ENCODE measurements at regions not wholly inside any gene's neighbourhood (a gene's known extent, or its start where the extent isn't known, plus 50 kb on each side); places are given as distances from the start of the nearest gene placed in this dataset.

DNA sequence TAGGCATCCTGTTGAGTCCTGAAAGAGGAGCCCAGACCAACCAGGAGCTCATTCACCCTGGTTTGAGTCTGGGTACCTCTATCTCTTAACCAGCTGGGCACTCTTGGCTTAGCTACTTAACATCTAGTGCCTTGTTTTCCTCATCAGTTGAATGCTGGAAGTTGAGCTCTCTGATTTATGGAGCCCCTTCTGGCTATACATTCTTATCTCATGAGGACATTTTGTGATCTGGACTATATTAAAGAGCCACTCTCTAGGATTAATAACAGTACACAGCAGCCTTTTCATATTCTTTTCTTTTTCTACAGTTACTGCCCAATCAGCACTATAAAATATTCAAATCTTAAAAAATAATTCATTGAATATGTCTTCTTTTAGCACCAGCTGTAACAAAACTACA is 296.9 kb upstream of the RUNX1 start:
- TF ChIP-seq, protein P1, sequence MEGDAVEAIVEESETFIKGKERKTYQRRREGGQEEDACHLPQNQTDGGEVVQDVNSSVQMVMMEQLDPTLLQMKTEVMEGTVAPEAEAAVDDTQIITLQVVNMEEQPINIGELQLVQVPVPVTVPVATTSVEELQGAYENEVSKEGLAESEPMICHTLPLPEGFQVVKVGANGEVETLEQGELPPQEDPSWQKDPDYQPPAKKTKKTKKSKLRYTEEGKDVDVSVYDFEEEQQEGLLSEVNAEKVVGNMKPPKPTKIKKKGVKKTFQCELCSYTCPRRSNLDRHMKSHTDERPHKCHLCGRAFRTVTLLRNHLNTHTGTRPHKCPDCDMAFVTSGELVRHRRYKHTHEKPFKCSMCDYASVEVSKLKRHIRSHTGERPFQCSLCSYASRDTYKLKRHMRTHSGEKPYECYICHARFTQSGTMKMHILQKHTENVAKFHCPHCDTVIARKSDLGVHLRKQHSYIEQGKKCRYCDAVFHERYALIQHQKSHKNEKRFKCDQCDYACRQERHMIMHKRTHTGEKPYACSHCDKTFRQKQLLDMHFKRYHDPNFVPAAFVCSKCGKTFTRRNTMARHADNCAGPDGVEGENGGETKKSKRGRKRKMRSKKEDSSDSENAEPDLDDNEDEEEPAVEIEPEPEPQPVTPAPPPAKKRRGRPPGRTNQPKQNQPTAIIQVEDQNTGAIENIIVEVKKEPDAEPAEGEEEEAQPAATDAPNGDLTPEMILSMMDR (IDR thresholded peaks at IDR 0.05; ENCODE audit: extremely low read depth, missing control alignments), result no peak

DNA sequence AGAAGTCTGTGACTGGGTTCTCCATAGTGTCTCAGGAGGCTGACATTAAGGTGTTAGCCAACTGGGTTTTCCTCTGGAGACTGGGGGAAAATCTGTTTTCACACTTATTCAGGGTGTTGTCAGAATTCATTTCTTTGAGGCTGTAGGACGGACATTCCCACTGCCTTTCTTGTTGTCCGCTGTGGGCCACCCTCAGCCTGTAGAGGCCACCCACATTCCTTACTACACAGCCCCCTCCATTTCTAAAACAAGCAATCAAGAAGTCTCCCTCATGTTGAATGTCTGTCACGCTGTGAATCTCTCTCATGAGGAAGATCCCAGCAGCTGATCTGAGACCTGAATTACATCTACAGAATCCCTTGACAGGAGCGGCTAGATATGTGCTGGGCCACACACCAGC is 295.5 kb upstream of the RUNX1 start:
- TF ChIP-seq, protein P1 (IDR thresholded peaks at IDR 0.05; ENCODE audit: extremely low read depth, missing control alignments), result no peak
- no peak for DNase-seq (ENCODE audit: low spot score)

More for the DNA sequence above, 296.9 kb upstream of the RUNX1 start:
- no peak for DNase-seq (ENCODE audit: low spot score)

DNA sequence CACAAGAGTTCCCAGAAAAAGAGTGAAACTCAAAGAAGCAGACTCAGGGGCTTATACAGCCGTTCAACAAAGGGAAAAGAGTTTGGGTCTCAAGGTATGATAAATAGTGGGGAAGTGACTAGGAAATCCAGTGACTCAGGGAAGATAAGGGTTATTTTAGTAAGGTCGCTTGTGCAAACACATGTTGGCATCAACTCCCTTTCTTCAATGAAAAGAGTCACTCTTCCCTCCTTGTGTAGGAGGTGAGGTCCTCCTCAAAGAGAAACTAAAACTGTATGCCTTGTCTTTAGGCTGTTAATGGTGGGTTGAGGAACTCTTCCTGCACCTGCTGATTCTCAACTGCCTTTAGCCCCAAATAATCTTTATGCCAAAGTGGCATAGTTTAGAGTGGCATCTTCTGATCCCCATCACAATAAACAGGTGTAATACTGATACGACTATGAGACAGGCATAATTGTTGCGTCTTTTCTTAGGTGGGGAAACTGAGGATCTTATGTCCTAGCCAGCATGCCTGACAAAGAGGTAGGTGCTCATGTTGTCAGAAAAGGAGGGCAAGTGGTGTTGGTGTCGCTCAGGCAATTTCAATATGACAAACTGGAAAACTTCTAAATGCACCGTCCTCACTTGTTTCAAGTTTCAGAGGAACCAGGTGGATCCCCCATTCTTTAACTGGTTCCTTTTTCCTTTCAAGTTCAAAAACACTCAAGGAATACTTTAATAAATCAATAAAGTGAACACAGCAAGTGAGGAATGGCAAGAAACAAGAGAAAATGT is 294.1 kb upstream of the RUNX1 start:
- DNase-seq (ENCODE audit: low spot score), result peak; percentile 13
- TF ChIP-seq, protein P1 (IDR thresholded peaks at IDR 0.05; ENCODE audit: extremely low read depth, missing control alignments), result no peak

DNA sequence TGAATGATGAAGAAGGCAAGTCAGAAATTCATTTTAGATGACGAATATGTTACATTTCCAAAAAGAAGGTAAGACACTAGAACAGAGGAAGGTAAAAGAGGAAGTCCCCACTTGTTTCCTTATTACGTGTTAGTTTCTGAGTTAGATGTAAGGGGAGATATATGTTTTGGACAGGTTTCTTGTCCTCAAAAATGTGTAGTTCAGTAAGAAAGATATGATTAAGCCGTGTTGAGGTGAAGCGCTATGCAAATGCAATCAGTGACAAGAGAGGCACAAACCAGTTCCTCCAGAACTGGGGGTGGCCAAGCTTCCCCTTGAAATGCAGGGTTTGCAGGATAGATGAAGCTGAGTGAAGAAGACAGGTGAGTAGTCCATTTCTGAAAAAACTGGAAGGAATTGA is 293.3 kb upstream of the RUNX1 start:
- DNase-seq (ENCODE audit: low spot score), result peak; percentile 55
- TF ChIP-seq, protein P1 (IDR thresholded peaks at IDR 0.05; ENCODE audit: extremely low read depth, missing control alignments), result no peak

DNA sequence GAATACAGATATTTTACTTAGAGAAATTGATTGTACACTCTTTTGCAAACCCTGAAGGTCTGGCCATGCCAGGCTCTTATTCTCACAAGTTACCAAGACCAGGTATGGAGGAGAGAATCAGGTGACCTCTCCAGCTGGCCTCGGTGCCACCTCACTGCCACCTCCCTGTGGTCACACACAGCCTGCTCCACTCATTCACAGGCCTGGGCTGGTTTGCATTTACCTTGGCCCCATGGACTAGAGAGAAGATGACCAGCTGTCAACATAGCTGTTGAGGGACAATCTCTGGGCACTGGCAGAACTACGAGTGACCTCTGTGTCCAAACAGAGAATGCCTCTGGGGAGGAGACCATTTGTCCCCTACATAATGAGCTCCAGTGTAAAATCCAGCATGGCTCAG is 291.2 kb upstream of the RUNX1 start:
- no peak for DNase-seq (ENCODE audit: low spot score)
- TF ChIP-seq, protein P1 (IDR thresholded peaks at IDR 0.05; ENCODE audit: extremely low read depth, missing control alignments), result no peak

DNA sequence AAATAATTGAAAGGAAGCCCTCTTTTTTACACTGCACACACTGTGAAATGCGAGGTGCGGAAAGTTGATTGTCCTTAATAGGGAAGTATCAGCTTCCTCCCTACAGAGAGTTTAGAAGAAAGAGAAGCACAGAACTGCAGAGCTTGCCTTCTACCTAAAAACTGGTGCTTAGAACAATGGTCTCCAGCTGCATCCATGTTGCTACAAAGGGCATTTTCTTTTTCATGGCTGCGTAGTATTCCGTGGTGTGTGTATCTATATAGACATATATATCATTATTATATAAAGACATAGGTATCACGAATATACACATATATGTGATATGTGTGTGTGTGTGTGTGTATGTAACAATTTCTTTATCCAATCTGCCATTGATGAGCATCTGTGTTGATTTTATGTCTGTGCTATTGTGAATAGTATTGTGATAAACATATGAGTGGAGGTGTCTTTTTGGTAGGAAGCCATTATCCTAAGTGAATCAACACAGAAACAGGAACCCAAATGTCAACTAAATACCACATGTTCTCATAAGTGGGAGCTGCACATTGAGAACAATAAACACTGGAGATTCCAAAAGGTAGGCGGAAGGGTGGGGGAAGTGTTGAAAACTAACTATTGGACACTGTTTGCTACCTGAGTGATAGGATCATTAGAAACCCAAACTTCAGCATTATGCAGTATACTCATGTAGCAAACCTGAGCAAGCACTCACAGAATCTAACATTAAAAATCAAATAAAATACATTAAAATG is 290.0 kb upstream of the RUNX1 start:
- no peak for DNase-seq (ENCODE audit: low spot score)
- TF ChIP-seq, protein P1 (IDR thresholded peaks at IDR 0.05; ENCODE audit: extremely low read depth, missing control alignments), result no peak

DNA sequence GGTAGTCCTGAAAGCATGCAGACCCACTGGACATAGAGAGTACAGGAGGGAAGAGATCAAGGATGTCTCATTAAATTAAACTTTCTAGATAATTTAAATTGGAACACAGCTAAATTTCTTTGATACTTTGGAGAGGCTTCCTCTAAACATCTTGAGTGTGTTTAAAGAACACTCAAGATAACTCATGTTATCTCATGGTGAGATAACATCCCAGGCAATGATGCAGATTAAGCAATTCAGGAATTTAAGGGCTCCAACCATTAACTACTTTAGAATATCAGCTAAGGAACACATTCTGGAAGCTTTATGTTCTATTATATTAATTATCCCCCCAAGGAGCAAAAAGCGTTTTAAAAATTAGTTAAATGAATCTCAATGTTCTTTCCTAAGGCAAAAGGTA is 289.2 kb upstream of the RUNX1 start:
- DNase-seq (ENCODE audit: low spot score), result no peak
- TF ChIP-seq, protein P1 (IDR thresholded peaks at IDR 0.05; ENCODE audit: extremely low read depth, missing control alignments), result no peak
